HG03342 (cell line): ENCODE measurements at regions not wholly inside any gene's neighbourhood (a gene's known extent, or its start where the extent isn't known, plus 50 kb on each side); places are given as distances from the start of the nearest gene placed in this dataset.

Experiments
- ATAC-seq: cut with Tn5 transposase; IDR thresholded peaks from one replicate; pipeline ENCODE4 v1.9.1; 2021; ENCODE audit warnings: mild to moderate bottlenecking, moderate library complexity; ENCODE audit not compliant: unreplicated experiment

- no peak for ATAC-seq
Observed at GRCh38 chr20:6882561-6883291, 115.2 kb downstream of the BMP2 start.

- no peak for ATAC-seq
Observed at GRCh38 chr20:6884114-6884513, 116.6 kb downstream of the BMP2 start.

- no peak for ATAC-seq
Observed at GRCh38 chr20:6886065-6886729, 118.7 kb downstream of the BMP2 start.

- no peak for ATAC-seq
Observed at GRCh38 chr20:6887966-6888365, 120.5 kb downstream of the BMP2 start.

- no peak for ATAC-seq
Observed at GRCh38 chr20:6888736-6889395, 121.4 kb downstream of the BMP2 start.

GRCh38 chr20:6892724-6893123, 125.2 kb downstream of the BMP2 start:
- ATAC-seq: no peak

- ATAC-seq: no peak
Observed at GRCh38 chr20:6898928-6899327, 131.4 kb downstream of the BMP2 start.

GRCh38 chr20:6906871-6907270, 139.4 kb downstream of the BMP2 start:
- no peak for ATAC-seq

- ATAC-seq: no peak
Observed at GRCh38 chr20:6908673-6909072, 141.2 kb downstream of the BMP2 start.

GRCh38 chr20:6909608-6910007, 142.1 kb downstream of the BMP2 start:
- no peak for ATAC-seq

- no peak for ATAC-seq
Observed at GRCh38 chr20:6914986-6915385, 147.5 kb downstream of the BMP2 start.

- no peak for ATAC-seq
Observed at GRCh38 chr20:6916938-6917337, 149.5 kb downstream of the BMP2 start.

- no peak for ATAC-seq
Observed at GRCh38 chr20:6919792-6920468, 152.4 kb downstream of the BMP2 start.

- no peak for ATAC-seq
Observed at GRCh38 chr20:6920991-6921613, 153.6 kb downstream of the BMP2 start.

- ATAC-seq: no peak
Observed at GRCh38 chr20:6921717-6922386, 154.4 kb downstream of the BMP2 start.

- no peak for ATAC-seq
Observed at GRCh38 chr20:6924681-6925080, 157.2 kb downstream of the BMP2 start.

GRCh38 chr20:6925744-6926278, 158.3 kb downstream of the BMP2 start:
- no peak for ATAC-seq

- no peak for ATAC-seq
Observed at GRCh38 chr20:6940048-6940447, 172.6 kb downstream of the BMP2 start.

GRCh38 chr20:6940876-6941275, 173.4 kb downstream of the BMP2 start:
- ATAC-seq: no peak

GRCh38 chr20:6941571-6941970, 174.1 kb downstream of the BMP2 start:
- ATAC-seq: no peak
